ENCODE measurements at regions not wholly inside any gene's neighbourhood (a gene's known extent, or its start where the extent isn't known, plus 50 kb on each side); places are given as distances from the start of the nearest gene placed in this dataset.

DNA sequence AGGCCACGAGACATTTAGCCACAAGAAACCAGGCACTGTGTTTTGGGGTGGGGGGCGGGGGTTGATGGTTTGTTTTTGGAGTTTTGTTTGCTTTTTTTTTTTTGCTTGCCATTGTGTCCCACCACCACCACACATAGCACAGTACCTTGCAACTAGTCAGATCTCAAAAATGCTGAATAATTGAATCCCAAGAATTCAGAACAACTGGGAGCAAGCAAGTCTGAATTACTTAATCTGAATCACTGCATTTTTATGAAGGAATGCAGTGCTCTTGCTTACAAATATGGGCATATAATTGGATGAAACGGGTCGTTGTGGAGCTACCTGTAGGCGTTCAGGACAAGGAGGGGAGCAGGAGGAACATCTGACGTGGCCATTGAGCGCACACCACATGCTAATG is 151.5 kb upstream of the CDYL start:
- TF ChIP-seq, protein P1, sequence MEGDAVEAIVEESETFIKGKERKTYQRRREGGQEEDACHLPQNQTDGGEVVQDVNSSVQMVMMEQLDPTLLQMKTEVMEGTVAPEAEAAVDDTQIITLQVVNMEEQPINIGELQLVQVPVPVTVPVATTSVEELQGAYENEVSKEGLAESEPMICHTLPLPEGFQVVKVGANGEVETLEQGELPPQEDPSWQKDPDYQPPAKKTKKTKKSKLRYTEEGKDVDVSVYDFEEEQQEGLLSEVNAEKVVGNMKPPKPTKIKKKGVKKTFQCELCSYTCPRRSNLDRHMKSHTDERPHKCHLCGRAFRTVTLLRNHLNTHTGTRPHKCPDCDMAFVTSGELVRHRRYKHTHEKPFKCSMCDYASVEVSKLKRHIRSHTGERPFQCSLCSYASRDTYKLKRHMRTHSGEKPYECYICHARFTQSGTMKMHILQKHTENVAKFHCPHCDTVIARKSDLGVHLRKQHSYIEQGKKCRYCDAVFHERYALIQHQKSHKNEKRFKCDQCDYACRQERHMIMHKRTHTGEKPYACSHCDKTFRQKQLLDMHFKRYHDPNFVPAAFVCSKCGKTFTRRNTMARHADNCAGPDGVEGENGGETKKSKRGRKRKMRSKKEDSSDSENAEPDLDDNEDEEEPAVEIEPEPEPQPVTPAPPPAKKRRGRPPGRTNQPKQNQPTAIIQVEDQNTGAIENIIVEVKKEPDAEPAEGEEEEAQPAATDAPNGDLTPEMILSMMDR (IDR thresholded peaks at IDR 0.05; ENCODE audit: low read depth, low read length), result no peak
- no peak for TF ChIP-seq EZH2phosphoT487 (IDR thresholded peaks at IDR 0.05; ENCODE audit: low read depth)
